ENCODE measurements at regions not wholly inside any gene's neighbourhood (a gene's known extent, or its start where the extent isn't known, plus 50 kb on each side); places are given as distances from the start of the nearest gene placed in this dataset.
"Not testable (repeated sequence)": the region's sequence is repeated elsewhere in the genome, so short reads cannot be mapped to it uniquely, and the experiment has no call there.

GRCh38 chr12:91680864-91681263 is 464.8 kb downstream of the BTG1 start:
- no peak for DNase-seq (ENCODE audit: low read depth in 2 of 2)

- no peak for DNase-seq (ENCODE audit: low read depth in 2 of 2)
These were observed 468.1 kb downstream of the BTG1 start for GRCh38 chr12:91677556-91677955.

- no peak for DNase-seq (ENCODE audit: low read depth in 2 of 2)
These were observed 470.2 kb downstream of the BTG1 start for GRCh38 chr12:91675401-91675800.

- no peak for DNase-seq (ENCODE audit: low read depth in 2 of 2)
These were observed 473.5 kb downstream of the BTG1 start for GRCh38 chr12:91672130-91672529.

GRCh38 chr12:91667694-91668093 is 478.0 kb downstream of the BTG1 start:
- DNase-seq (ENCODE audit: low read depth in 2 of 2) = no peak

GRCh38 chr12:91663744-91664143 is 481.1 kb upstream of the DCN start:
- DNase-seq (ENCODE audit: low read depth in 2 of 2) = no peak

GRCh38 chr12:91663310-91663709 is 480.7 kb upstream of the DCN start:
- DNase-seq (ENCODE audit: low read depth in 2 of 2) = peak in 1 of 2 donors; percentile 76

- no peak for DNase-seq (ENCODE audit: low read depth in 2 of 2)
These were observed 479.4 kb upstream of the DCN start for GRCh38 chr12:91662021-91662420.

- DNase-seq (ENCODE audit: low read depth in 2 of 2) = no peak
These were observed 474.4 kb upstream of the DCN start for GRCh38 chr12:91657032-91657431.

- DNase-seq (ENCODE audit: low read depth in 2 of 2) = no peak
These were observed 473.3 kb upstream of the DCN start for GRCh38 chr12:91655966-91656365.

GRCh38 chr12:91654087-91654486 is 471.5 kb upstream of the DCN start:
- no peak for DNase-seq (ENCODE audit: low read depth in 2 of 2)

- no peak for DNase-seq (ENCODE audit: low read depth in 2 of 2)
These were observed 469.1 kb upstream of the DCN start for GRCh38 chr12:91651728-91652127.

- no peak for DNase-seq (ENCODE audit: low read depth in 2 of 2)
These were observed 461.1 kb upstream of the DCN start for GRCh38 chr12:91643763-91644162.

- no peak for DNase-seq (ENCODE audit: low read depth in 2 of 2)
These were observed 457.4 kb upstream of the DCN start for GRCh38 chr12:91640021-91640420.

- DNase-seq (ENCODE audit: low read depth in 2 of 2) = no peak
These were observed 456.7 kb upstream of the DCN start for GRCh38 chr12:91639327-91639726.

GRCh38 chr12:91637789-91638624 is 455.4 kb upstream of the DCN start:
- no peak for DNase-seq (ENCODE audit: low read depth in 2 of 2)

- no peak for DNase-seq (ENCODE audit: low read depth in 2 of 2)
These were observed 454.1 kb upstream of the DCN start for GRCh38 chr12:91636721-91637120.

GRCh38 chr12:91634386-91634713 is 451.7 kb upstream of the DCN start:
- not testable (repeated sequence) for DNase-seq (ENCODE audit: low read depth in 2 of 2)

GRCh38 chr12:91633734-91634357 is 451.2 kb upstream of the DCN start:
- DNase-seq (ENCODE audit: low read depth in 2 of 2) = no peak

GRCh38 chr12:91633206-91633605 is 450.6 kb upstream of the DCN start:
- no peak for DNase-seq (ENCODE audit: low read depth in 2 of 2)

GRCh38 chr12:91632042-91632786 is 449.6 kb upstream of the DCN start:
- no peak for DNase-seq (ENCODE audit: low read depth in 2 of 2)

GRCh38 chr12:91630596-91631293 is 448.1 kb upstream of the DCN start:
- no peak for DNase-seq (ENCODE audit: low read depth in 2 of 2)

Data from lung microvascular endothelial cell (primary cell).